ENCODE measurements at regions not wholly inside any gene's neighbourhood (a gene's known extent, or its start where the extent isn't known, plus 50 kb on each side); places are given as distances from the start of the nearest gene placed in this dataset.
"Not testable (repeated sequence)": the region's sequence is repeated elsewhere in the genome, so short reads cannot be mapped to it uniquely, and the experiment has no call there.

DNA sequence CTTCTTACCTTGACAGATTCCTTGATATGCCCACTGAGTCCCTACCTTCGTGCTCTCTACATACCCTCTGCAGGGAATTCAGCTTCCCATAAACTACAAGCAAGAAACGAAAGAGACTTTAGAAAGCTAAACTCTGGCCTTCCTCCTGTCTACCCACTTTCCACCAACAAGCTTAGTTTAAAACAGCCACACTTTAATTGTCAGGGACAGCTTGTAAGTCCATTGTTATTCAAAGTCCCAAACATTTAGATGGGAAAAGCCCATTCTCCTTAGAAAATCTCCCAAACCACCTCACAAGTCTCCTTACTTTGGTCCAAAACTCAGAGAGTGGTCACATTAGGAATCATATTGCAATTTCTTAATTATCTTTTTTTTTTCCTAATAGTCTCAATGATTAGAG, 2695.8 kb downstream of the PCDH9 start:
- DNase-seq (ENCODE audit: low spot score) = peak; percentile 7

GRCh38 chr13:64531400-64531799, 2698.7 kb downstream of the PCDH9 start:
- DNase-seq (ENCODE audit: low spot score) = no peak

- DNase-seq (ENCODE audit: low spot score) = peak; percentile 44
Observed at GRCh38 chr13:64529874-64530485, 2700.2 kb downstream of the PCDH9 start.

- no peak for DNase-seq (ENCODE audit: low spot score)
Observed at GRCh38 chr13:64528838-64529237, 2701.3 kb downstream of the PCDH9 start.

GRCh38 chr13:64527561-64527960, 2702.6 kb downstream of the PCDH9 start:
- DNase-seq (ENCODE audit: low spot score) = no peak

- DNase-seq (ENCODE audit: low spot score) = no peak
Observed at GRCh38 chr13:64525687-64526086, 2704.4 kb downstream of the PCDH9 start.

GRCh38 chr13:64510747-64511146, 2719.4 kb downstream of the PCDH9 start:
- no peak for DNase-seq (ENCODE audit: low spot score)

DNA sequence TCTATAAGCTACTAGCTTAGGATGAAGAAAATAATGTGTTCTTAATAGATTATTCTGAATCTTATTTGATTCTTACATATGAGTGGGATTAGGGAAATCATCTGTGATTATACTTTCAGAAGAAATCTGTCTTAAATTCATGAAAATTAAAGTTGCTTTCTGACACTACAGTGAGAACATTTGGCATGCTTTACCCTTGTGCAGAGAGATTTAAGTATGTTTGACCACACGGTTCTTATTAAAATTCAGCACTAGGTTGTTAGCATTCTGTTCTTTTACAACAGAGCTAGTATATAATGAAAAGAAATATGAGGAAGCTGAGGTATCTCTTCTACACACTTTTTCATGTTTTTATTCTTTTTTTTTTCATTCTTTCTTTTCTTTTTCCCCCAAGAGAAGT, 2723.9 kb downstream of the PCDH9 start:
- no peak for DNase-seq (ENCODE audit: low spot score)

DNA sequence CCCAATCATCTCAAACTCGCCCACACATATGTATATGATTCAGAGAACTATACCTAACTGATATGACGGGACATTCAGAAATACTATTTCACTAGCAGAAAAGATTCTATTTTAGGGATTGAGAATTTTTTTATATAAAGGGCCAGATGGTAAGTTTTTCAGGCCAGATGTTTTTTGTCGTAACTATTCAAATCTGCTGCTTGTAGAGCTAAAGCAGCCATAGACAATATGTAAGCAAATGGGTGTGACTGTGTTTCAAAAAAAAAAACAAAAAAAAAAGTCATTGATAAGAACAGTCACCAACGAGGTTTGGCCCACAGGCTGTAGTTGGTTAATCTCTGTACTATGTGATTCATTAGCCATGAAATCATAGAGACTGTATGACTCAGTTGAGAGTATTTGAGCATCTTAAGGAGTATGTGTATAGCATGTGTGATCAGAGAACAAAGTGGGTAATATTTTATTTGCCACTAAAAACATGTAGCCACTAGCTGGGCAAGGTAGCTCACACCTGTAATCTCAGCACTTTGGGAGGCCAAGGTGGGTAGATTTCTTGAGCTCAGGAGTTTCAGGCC, 2724.7 kb downstream of the PCDH9 start:
- DNase-seq (ENCODE audit: low spot score) = no peak

DNA sequence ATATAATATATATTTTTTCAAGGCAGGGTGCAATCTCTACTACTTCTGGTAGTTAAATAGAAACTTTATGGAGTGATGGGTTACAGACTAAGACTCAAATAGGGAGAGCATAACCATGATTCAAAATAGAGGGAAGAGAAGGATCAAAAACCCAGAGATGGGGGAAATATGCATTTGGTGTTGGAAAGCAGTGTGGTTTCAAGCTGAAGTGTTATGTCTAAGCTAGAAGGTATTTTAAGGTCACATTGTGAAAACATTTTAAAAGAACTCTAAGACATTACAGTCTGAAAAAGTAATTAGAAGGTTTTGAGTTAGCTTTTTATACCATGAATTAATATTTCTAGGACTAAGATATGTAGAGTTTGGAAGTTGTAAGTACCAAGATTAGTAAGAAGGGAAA, 2741.4 kb downstream of the PCDH9 start:
- no peak for DNase-seq (ENCODE audit: low spot score)

GRCh38 chr13:64482373-64482772, 2747.8 kb downstream of the PCDH9 start:
- no peak for DNase-seq (ENCODE audit: low spot score)

DNA sequence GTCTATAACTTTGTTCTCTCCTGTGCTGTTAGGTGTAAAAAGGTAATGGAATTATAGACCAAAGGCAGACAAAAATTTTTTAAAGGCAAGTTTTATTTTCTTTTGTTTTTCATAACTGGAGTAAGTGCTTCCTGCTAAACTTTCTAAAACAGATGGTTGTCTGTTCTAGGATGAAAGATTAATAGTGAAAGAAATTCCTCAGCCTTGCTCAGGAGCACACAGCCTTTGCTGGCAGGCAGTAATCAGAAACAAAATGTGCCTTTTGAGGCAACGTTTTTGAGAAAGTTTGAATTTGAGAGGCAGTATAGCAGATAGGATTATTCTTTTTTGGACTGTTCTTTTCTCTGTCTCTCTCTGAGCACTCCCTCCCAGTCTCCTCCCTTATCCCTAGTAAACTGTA, 2749.5 kb downstream of the PCDH9 start:
- no peak for DNase-seq (ENCODE audit: low spot score)

GRCh38 chr13:64480211-64480610, 2749.9 kb downstream of the PCDH9 start:
- no peak for DNase-seq (ENCODE audit: low spot score)

DNA sequence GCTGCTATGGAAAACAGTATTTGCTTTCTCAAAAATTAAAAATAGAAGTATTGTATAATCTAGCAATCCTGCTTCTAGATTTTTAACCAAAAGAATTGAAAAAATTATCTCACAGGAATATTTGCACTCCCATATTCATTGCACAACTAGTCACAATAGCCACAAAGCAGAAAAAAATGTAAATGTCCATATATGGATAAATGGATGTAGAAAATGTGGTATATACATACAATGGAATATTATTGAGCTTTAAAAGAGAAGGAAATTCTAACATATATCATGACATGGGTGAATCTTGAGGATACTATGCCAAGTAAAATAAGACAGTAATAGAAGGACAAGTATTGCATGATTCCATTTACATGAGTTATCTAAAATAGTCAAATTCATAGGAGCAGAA, 2753.0 kb downstream of the PCDH9 start:
- DNase-seq (ENCODE audit: low spot score) = no peak

DNA sequence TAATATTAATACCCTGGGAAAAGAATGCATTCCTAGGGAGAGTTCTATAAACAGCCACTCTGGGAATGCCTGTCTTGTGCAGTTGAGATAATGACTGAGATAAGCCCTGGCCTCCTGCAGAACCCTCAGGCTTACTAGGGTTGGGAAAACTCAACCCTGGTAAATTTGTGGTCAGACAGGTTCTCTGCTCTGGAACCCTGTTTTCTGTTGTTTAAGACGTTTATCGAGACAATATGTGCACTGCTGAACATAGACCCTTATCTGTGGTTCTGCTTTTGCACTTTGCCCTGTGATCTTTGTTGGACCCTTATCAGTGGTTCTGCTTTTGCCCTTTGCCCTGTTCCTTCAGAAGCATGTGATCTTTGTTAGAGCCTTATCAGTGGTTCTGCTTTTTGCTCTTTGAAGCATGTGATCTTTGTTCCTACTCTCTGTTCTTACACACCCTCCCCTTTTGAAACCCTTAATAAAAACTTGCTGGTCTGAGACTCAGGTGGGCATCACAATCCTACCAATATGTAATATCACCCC, 2754.0 kb downstream of the PCDH9 start:
- not testable (repeated sequence) for DNase-seq (ENCODE audit: low spot score)

DNA sequence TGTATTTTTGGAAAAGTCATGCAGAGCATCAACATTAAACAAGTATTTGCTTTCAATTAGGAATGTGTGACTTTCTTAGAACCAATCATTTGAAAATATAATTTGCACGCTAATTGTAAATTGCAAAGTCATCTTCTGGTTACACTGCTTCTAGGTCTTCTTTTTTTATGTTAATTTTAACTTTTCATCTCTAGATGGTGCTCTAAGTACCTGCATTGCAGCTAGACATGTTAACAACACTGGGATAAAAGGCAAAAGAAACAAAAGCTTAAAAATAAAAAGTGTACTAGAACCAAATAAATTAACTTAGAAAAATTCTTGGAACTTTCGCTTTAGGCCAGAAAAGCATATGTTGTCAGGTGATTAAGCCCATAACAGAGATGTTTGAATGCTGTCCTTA, 2758.2 kb downstream of the PCDH9 start:
- peak; percentile 17 for DNase-seq (ENCODE audit: low spot score)

GRCh38 chr13:64470751-64471150, 2759.4 kb downstream of the PCDH9 start:
- DNase-seq (ENCODE audit: low spot score) = no peak

- DNase-seq (ENCODE audit: low spot score) = no peak
Observed at GRCh38 chr13:64459778-64460177, 2770.4 kb downstream of the PCDH9 start.

DNA sequence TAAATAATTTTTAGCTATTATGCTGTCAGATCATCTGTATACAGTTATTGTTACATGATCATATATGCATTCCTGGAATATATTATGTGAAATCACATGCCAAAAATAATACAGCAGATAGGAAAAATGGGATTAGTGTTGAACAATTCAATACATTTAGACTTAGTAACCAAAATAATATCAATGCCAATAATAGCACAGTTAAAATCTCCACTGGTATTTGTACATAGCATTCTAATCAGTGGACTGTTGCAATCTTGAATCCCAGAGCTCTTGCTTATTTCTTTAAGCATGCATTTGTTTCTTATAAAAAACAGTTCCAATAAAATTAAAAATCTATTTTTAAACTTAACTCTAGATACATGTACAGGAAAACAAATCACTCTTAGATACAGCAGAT, 2772.2 kb downstream of the PCDH9 start:
- DNase-seq (ENCODE audit: low spot score) = no peak

DNA sequence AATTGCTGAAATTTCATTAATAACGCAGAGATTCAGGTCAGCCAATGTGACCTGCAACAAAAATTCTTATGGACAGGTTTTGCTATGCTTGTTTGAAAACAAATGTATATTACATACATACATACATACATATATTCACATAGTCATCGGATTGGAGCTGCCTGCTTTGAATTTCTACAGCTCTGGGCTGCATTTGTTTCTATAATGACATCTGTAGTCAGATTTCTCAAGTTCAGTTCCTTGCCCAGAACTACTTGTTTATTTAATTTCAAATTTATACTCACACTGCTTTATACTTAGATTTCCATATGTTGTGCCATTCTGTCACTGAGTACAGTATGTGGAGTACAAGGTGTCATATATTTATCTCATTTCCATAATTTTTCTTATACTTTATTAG, 2775.0 kb downstream of the PCDH9 start:
- DNase-seq (ENCODE audit: low spot score) = no peak

DNA sequence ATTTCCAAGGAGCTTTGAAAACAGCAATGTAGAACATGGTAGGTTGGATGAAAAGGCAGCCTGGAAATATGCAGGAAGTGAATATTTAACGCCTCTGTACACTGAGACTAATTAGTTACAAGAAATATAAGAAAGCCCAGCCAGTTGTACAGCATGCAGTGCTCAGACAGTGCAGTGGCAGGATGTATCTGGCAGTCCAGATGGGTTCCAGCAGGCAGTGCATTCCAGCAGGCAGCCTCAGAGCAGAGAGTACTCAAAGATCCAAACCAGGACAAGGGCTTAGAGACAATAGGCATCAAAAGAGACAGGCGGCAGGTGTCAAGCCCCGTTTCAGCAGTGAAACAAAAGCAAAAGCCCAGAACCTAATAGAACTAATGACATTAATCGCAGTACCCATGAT, 2776.3 kb downstream of the PCDH9 start:
- peak; percentile 9 for DNase-seq (ENCODE audit: low spot score)

DNA sequence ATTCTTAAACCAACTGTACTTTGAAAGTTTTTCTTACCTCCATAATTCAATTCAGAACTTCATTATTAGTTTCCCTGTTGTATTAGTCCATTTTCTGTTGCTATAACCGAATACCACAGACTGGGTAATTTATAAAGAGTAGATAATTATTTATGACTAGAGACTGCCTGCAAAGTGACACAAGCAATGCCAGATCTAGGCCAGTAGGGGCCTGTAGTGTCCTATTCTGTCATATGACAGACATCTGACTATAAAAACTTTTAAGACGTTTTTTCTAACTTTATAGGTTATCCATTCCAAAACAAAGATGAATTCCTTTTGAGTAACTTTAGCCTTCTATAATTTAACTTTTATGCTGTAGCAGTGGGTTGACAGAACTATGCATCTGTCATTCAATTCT, 2783.8 kb downstream of the PCDH9 start:
- peak; percentile 13 for DNase-seq (ENCODE audit: low spot score)

GRCh38 chr13:64441740-64442139, 2788.4 kb downstream of the PCDH9 start:
- DNase-seq (ENCODE audit: low spot score) = no peak

DNA sequence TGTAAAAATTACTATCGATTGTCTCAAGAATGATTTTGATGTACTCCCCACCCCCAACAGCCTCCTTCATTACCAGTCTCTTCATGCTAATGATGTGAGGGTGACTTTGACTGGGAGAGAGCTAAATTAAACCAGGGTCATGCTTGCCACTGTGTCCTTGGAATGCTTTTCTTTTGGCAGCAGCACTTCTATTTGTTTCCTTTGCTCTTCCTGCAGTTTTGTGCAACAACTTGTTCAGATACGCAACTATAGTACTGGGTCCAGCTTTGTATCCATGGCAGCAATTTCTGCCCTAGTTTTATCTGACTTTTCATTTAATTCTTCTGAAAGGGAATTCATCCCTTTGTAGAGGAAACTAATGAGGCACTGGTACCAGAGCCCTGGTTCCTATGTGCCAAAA, 2792.1 kb downstream of the PCDH9 start:
- peak; percentile 6 for DNase-seq (ENCODE audit: low spot score)
